CD8-positive, alpha-beta memory T cell (primary cell): ENCODE measurements at regions not wholly inside any gene's neighbourhood (a gene's known extent, or its start where the extent isn't known, plus 50 kb on each side); places are given as distances from the start of the nearest gene placed in this dataset.

Source experiments
- CTCF ChIA-PET: fragments of 350-600 bp; sonication (Branson Sonifier 250); formaldehyde crosslinking; loops from one replicate; lab custom pipeline; 2021; ENCODE audit warnings: antibody characterized with exemption; lab: Charles Lee
- POLR2A ChIA-PET: fragments of 350-600 bp; sonication (Branson Sonifier 250); formaldehyde crosslinking; loops from one replicate; lab custom pipeline; 2021; ENCODE audit warnings: antibody characterized with exemption; lab: Charles Lee
- DNase-seq, 5 donors: peaks; one replicate each; pipeline versions ENCODE4 v3.0.0 to v3.0.0-alpha.2; 2020 to 2022; ENCODE audit warnings: mixed read lengths in 1 of 5
- H3K27ac ChIP-seq: one replicate; pipeline ENCODE4 v1.7.0; 2013; ENCODE audit warnings: low read depth, mild to moderate bottlenecking, low read length, moderate library complexity
- H3K27me3 ChIP-seq: 2 replicates; pipeline ENCODE4 v1.7.0; 2013; ENCODE audit warnings: low read length, mild to moderate bottlenecking; ENCODE audit not compliant: insufficient read depth, poor library complexity, severe bottlenecking
- H3K36me3 ChIP-seq: 2 replicates; pipeline ENCODE4 v1.7.0; 2013; ENCODE audit warnings: mild to moderate bottlenecking, low read length, moderate library complexity; ENCODE audit not compliant: insufficient read depth
- H3K4me1 ChIP-seq: 2 replicates; pipeline ENCODE4 v1.7.0; 2013; ENCODE audit warnings: mild to moderate bottlenecking, low read length, moderate library complexity; ENCODE audit not compliant: insufficient read depth
- H3K4me3 ChIP-seq: 2 replicates; pipeline ENCODE4 v1.7.0; 2013; ENCODE audit warnings: mild to moderate bottlenecking, low read length
- H3K9me3 ChIP-seq: 2 replicates; pipeline ENCODE4 v1.7.0; 2013; ENCODE audit warnings: mild to moderate bottlenecking, low read length
- H3K27ac Mint-ChIP-seq, 8 donors: one replicate each; pipeline ENCODE4 v1.8.0; 2020 to 2021; ENCODE audit warnings: mixed read lengths in 8 of 8, mild to moderate bottlenecking in 6 of 8, inconsistent platforms in 3 of 8, moderate library complexity in 3 of 8
- H3K27me3 Mint-ChIP-seq, 2 donors: one replicate each; pipeline ENCODE4 v1.8.0; 2020 to 2021; ENCODE audit warnings: mixed read lengths in 2 of 2, mild to moderate bottlenecking in 1 of 2, moderate library complexity in 1 of 2
- H3K36me3 Mint-ChIP-seq, 3 donors: one replicate each; pipeline ENCODE4 v1.8.0; 2020 to 2021; ENCODE audit warnings: mixed read lengths in 3 of 3, inconsistent platforms in 1 of 3, mild to moderate bottlenecking in 1 of 3
- H3K4me1 Mint-ChIP-seq, 3 donors: one replicate each; pipeline ENCODE4 v1.8.0; 2020 to 2021; ENCODE audit warnings: mixed read lengths in 3 of 3, inconsistent platforms in 1 of 3, mild to moderate bottlenecking in 1 of 3
- H3K4me3 Mint-ChIP-seq, 7 donors: one replicate each; pipeline ENCODE4 v1.8.0; 2020 to 2021; ENCODE audit warnings: mixed read lengths in 7 of 7, mild to moderate bottlenecking in 6 of 7, moderate library complexity in 4 of 7, inconsistent platforms in 2 of 7
- H3K9me3 Mint-ChIP-seq, 5 donors: one replicate each; pipeline ENCODE4 v1.8.0; 2020 to 2022; ENCODE audit warnings: mixed read lengths in 5 of 5, mild to moderate bottlenecking in 3 of 5, moderate library complexity in 2 of 5, inconsistent platforms in 1 of 5

DNA sequence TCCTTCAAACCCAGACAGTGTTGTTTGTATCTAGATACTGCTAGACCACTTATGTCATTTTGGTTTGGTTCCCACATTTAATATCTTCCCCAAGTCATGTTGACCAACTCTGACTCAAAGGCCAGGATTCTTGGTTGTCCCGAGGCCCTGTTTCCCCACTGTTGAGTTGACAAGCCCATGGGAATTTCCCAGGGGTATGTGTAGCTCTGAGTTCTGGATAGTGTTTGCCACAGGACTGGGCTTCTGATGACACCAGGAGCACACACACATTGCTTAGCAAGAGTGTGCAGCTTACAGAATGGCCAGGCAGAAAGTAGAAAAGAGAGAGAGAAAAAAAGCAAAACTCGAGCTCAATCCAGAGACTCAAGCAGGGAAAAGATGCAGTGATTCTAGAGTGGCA is 214.4 kb downstream of the NXNL2 start:
- H3K4me3 Mint-ChIP-seq = no peak overlapping the region
- ChIA-PET POLR2A (no interaction called here), CTCF (no interaction called here)
- Histone ChIP-seq H3K36me3 (no peaks in the 10 kb centered on the region), H3K4me1 (no peaks in the 10 kb centered on the region), H3K9me3 (no peaks in the 10 kb centered on the region), H3K27me3 (no peaks in the 10 kb centered on the region), H3K27ac (no peak overlapping the region), H3K4me3 (no peak overlapping the region)
- no peak overlapping the region for H3K27ac Mint-ChIP-seq
- peaks cover 2 to 10% of the 10 kb centered on the region in 2 donors for H3K27me3 Mint-ChIP-seq
- no peak for DNase-seq
- H3K4me1 Mint-ChIP-seq = no peaks in the 10 kb centered on the region
- H3K9me3 Mint-ChIP-seq = peaks cover 0 to 2% (median 0%) of the 10 kb centered on the region in 5 donors
- H3K36me3 Mint-ChIP-seq = no peaks in the 10 kb centered on the region

DNA sequence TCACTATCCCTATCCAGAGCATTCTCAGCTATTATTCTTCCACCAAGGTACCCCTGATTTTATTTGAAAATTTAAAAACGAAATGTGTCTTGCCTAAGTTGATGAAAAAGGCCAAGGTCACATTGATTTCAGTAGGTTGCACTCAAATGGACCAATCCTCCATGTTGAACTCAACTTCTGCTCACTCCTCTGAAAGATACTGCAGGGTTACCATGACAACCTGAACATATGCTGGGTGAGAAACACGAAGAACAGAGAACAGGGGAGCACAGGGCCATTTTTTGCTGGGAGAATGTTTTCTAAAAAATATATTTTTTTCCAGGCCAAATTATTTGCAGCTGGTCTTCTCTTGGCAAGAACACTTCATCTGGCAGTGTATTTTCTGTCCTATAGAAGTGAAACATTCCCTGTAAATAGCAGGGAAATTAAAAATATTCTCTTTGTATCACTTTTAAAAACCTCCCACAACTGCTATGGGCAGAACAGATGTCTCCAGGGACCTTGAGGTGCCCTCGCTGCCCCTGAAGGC is 215.9 kb downstream of the NXNL2 start:
- ChIA-PET CTCF (no interaction called here), POLR2A (no interaction called here)
- no peak overlapping the region for H3K4me3 Mint-ChIP-seq
- H3K9me3 Mint-ChIP-seq = peaks cover 0 to 2% (median 0%) of the 10 kb centered on the region in 5 donors
- peaks cover 0 to 7% of the 10 kb centered on the region in 2 donors for H3K27me3 Mint-ChIP-seq
- H3K36me3 ChIP-seq = no peaks in the 10 kb centered on the region
- H3K4me3 ChIP-seq = no peak overlapping the region
- H3K9me3 ChIP-seq = no peaks in the 10 kb centered on the region
- H3K27ac ChIP-seq = no peak overlapping the region
- no peak for DNase-seq
- no peaks in the 10 kb centered on the region for H3K4me1 Mint-ChIP-seq
- H3K27me3 ChIP-seq = no peaks in the 10 kb centered on the region
- no peak overlapping the region for H3K27ac Mint-ChIP-seq
- H3K4me1 ChIP-seq = no peaks in the 10 kb centered on the region
- no peaks in the 10 kb centered on the region for H3K36me3 Mint-ChIP-seq

DNA sequence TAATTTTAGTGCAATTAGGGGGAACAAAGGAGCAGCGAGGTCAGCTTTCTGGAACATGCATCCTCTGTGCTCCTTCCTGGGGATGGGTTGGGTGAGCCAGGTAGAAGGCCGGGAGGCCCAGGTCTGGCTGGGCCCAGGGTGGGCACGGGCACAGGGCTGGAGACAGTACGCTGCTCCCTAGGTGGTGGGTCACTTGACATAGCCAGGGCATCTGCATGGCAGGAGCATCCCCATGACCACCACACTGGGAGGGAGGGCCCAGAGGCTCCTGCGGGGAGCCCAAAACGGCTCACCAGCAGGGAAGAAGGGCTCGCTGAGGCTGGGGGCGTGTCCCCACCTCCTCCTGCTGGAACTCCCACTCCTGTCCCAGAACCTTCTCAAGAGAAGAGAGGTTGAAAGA is 216.8 kb downstream of the NXNL2 start:
- ChIA-PET CTCF (no interaction called here), POLR2A (no interaction called here)
- Mint-ChIP-seq H3K36me3 (no peaks in the 10 kb centered on the region), H3K4me3 (no peak overlapping the region), H3K9me3 (peaks cover 0 to 2% (median 0%) of the 10 kb centered on the region in 5 donors), H3K4me1 (no peaks in the 10 kb centered on the region), H3K27ac (no peak overlapping the region), H3K27me3 (peaks cover 0 to 7% of the 10 kb centered on the region in 2 donors)
- Histone ChIP-seq H3K27me3 (no peaks in the 10 kb centered on the region), H3K9me3 (no peaks in the 10 kb centered on the region), H3K27ac (no peak overlapping the region), H3K4me1 (no peaks in the 10 kb centered on the region), H3K36me3 (no peaks in the 10 kb centered on the region), H3K4me3 (no peak overlapping the region)
- DNase-seq = no peak

DNA sequence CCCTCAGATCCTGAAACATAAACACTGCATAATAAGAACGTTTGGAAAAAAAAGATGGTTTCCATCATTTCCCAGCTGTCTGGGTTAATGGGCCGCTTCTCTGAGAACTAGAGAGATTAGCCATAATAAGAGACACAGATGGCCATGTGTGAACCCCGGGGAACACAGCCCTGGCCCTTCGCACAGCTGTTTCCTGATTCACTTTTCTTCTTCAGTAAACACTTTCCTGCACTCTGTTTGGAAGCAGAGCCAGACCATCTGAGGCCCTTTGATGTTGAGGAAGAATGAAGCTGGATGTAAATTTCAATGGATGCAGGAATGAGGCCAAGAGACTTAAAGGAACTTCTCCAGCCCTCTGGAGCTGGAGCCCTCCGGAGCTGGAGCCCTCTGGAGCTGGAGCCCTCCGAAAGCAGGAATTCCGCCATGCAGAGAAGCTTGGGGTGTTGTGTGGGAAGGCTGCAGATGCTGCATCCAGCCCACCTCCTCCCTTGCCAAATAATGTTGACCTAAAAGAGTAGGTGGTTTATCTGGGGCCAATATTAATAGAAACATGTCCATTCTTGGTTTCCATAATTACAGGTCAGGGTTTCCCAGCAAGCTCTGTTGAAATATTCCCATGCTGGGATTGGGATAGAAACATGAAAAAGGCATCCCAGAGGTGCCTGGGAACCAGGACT is 218.9 kb downstream of the NXNL2 start:
- H3K27ac ChIP-seq = no peak overlapping the region
- CTCF ChIA-PET = no interaction called here

DNA sequence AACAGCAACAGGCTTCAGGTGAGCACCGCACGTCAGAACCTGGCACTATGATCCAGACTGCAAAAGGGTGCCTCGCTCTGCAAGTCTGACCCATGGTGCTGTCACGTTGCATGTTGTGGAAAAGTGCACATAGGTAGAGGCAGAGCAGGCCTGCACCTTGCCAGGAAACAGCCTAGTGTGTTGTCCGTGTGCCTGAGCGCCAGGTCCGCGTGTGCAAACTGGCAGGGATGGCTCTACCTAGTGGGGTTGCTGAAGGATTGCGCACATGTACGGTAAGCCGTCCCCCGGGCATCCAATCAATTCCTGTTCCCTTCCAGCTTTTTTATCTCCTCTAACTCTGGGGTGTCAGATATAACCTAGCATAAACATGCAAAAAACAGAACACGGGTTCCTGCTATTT is 219.5 kb downstream of the NXNL2 start:
- no peaks in the 10 kb centered on the region for H3K36me3 Mint-ChIP-seq
- H3K27me3 Mint-ChIP-seq = peaks cover 6 to 16% of the 10 kb centered on the region in 2 donors
- ChIA-PET POLR2A (no interaction called here), CTCF (no interaction called here)
- H3K36me3 ChIP-seq = no peaks in the 10 kb centered on the region
- H3K4me3 Mint-ChIP-seq = no peak overlapping the region
- DNase-seq = no peak
- H3K9me3 ChIP-seq = no peaks in the 10 kb centered on the region
- no peaks in the 10 kb centered on the region for H3K4me1 ChIP-seq
- no peaks in the 10 kb centered on the region for H3K27me3 ChIP-seq
- no peak overlapping the region for H3K4me3 ChIP-seq
- H3K27ac Mint-ChIP-seq = no peak overlapping the region
- H3K4me1 Mint-ChIP-seq = no peaks in the 10 kb centered on the region
- H3K9me3 Mint-ChIP-seq = peaks cover 0 to 2% (median 0%) of the 10 kb centered on the region in 5 donors
- no peak overlapping the region for H3K27ac ChIP-seq

More for the DNA sequence above, 218.9 kb downstream of the NXNL2 start:
- no peak for DNase-seq
- Histone ChIP-seq H3K4me3 (no peak overlapping the region), H3K36me3 (no peaks in the 10 kb centered on the region), H3K4me1 (no peaks in the 10 kb centered on the region), H3K9me3 (no peaks in the 10 kb centered on the region), H3K27me3 (no peaks in the 10 kb centered on the region)
- peaks cover 4 to 13% of the 10 kb centered on the region in 2 donors for H3K27me3 Mint-ChIP-seq
- no peak overlapping the region for H3K27ac Mint-ChIP-seq
- POLR2A ChIA-PET = no interaction called here
- no peak overlapping the region for H3K4me3 Mint-ChIP-seq
- H3K36me3 Mint-ChIP-seq = no peaks in the 10 kb centered on the region
- no peaks in the 10 kb centered on the region for H3K4me1 Mint-ChIP-seq
- H3K9me3 Mint-ChIP-seq = peaks cover 0 to 2% (median 0%) of the 10 kb centered on the region in 5 donors

DNA sequence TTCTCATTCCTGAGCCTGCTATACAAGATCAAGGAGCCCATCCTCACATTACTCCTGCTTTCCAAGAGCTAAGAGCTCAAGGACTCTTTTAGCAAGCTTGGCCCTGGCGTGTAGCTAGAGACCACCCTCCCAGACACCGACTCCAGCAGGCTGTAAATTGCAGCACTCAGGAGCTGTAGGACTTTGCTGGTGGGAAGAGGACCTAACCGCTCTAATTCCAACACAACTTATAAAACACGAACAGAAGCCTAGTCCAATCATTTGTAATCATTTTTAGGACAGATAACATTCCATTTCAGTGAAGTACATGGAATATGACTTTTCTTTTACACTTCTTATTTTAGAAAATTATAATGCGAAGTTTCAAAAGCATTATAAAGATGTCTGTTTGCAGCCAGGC is 219.9 kb downstream of the NXNL2 start:
- Histone ChIP-seq H3K27me3 (no peaks in the 10 kb centered on the region), H3K4me1 (no peaks in the 10 kb centered on the region), H3K27ac (no peak overlapping the region), H3K9me3 (no peaks in the 10 kb centered on the region), H3K36me3 (no peaks in the 10 kb centered on the region), H3K4me3 (no peak overlapping the region)
- POLR2A ChIA-PET = no interaction called here
- peaks cover 10 to 21% of the 10 kb centered on the region in 2 donors for H3K27me3 Mint-ChIP-seq
- no peak for DNase-seq
- no peaks in the 10 kb centered on the region for H3K4me1 Mint-ChIP-seq
- peaks cover 0 to 4% (median 0%) of the 10 kb centered on the region in 5 donors for H3K9me3 Mint-ChIP-seq
- CTCF ChIA-PET = no interaction called here
- no peaks in the 10 kb centered on the region for H3K36me3 Mint-ChIP-seq
- H3K27ac Mint-ChIP-seq = no peak overlapping the region
- no peak overlapping the region for H3K4me3 Mint-ChIP-seq

DNA sequence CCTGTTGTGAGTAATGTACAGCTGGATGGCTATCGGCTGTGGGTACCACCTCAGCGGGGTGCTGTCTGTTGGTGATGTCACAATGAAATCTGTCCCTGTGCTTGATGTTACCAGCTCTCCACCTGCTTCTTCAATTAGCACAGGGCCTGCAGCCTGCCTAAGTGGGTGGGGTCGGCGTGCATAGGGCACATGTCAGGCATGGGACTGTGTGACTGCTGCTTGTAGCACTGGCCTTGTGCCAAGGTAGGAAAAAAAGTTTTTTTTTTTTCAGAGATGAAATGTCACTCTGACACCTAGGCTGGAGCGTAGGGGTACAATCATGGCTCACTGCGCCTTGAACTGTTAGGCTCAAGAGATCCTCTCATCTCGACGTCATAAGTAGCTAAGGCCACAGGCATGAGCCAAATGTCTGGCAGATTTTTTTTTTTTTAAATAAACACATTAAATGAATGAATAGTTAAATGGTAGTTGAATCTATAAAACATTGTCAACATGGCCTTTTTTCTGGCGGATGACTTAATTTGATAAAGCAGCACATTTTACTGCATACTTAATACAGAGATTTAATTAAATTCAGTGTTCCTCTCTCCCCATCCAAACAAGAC is 222.5 kb downstream of the NXNL2 start:
- CTCF ChIA-PET = no interaction called here
- Mint-ChIP-seq H3K27me3 (peaks cover 18 to 35% of the 10 kb centered on the region in 2 donors), H3K4me3 (no peak overlapping the region), H3K36me3 (no peaks in the 10 kb centered on the region), H3K27ac (no peak overlapping the region), H3K9me3 (peaks cover 0 to 5% (median 0%) of the 10 kb centered on the region in 5 donors), H3K4me1 (no peaks in the 10 kb centered on the region)
- no peaks in the 10 kb centered on the region for H3K27me3 ChIP-seq
- no peak for DNase-seq
- H3K9me3 ChIP-seq = no peaks in the 10 kb centered on the region
- no peaks in the 10 kb centered on the region for H3K36me3 ChIP-seq
- POLR2A ChIA-PET = no interaction called here
- no peak overlapping the region for H3K27ac ChIP-seq
- no peaks in the 10 kb centered on the region for H3K4me1 ChIP-seq
- no peak overlapping the region for H3K4me3 ChIP-seq

DNA sequence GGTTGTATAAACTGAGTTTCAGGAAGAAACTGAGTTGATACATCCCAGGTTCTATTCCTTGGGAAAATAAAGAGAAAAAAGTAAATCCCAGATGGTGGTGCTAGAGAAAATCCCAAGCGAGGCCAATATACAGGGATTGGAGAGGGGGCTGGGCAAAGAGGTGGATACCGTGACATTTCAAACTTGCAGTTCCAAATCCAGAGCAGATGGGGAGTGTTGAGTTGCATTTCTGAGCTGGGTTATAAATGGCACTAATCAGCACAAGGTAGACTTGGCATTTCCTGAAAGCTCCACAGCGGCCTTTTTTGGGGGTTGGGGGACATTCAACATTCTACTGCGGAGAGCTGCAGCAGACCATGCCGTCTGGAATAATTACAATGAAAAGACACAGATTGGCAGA is 224.4 kb downstream of the NXNL2 start:
- ChIA-PET CTCF (no interaction called here), POLR2A (no interaction called here)
- Mint-ChIP-seq H3K36me3 (no peaks in the 10 kb centered on the region), H3K9me3 (peaks cover 0 to 3% (median 0%) of the 10 kb centered on the region in 5 donors), H3K4me3 (no peak overlapping the region), H3K4me1 (no peaks in the 10 kb centered on the region), H3K27ac (no peak overlapping the region), H3K27me3 (peaks cover 18 to 33% of the 10 kb centered on the region in 2 donors)
- DNase-seq = no peak
- Histone ChIP-seq H3K4me3 (no peak overlapping the region), H3K27ac (no peak overlapping the region), H3K9me3 (no peaks in the 10 kb centered on the region), H3K4me1 (no peaks in the 10 kb centered on the region), H3K36me3 (no peaks in the 10 kb centered on the region), H3K27me3 (no peaks in the 10 kb centered on the region)
